NCI-H510A (cell line): ENCODE measurements at regions not wholly inside any gene's neighbourhood (a gene's known extent, or its start where the extent isn't known, plus 50 kb on each side); places are given as distances from the start of the nearest gene placed in this dataset.

Experiments
- DNase-seq: peaks from one replicate; lab custom pipeline; 2025; lab: John Stamatoyannopoulos, UW

- no peak for DNase-seq
Observed at GRCh38 chr17:77501751-77502625, 361.2 kb downstream of the SEC14L1 start.

- no peak for DNase-seq
Observed at GRCh38 chr17:77502626-77503292, 362.0 kb downstream of the SEC14L1 start.

DNA sequence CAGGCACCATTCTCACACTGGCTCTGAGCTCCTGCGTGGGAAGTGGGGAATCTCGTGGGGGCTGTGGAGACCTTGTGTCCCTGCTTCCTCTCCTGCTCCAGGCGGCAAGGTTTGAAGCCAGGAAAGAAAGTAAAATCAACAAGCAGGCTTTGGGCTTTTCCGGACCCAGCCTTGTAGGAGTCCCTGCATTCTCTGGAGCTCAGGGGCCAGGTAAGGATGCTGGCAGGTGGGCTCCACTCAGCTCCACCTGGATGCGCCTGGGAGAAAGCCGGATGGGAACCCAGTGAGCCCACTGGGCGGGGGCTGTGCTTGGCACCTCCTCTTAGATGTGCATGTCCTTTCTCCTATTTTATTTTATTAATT, 362.5 kb downstream of the SEC14L1 start:
- no peak for DNase-seq

- no peak for DNase-seq
Observed at GRCh38 chr17:77503916-77504651, 363.3 kb downstream of the SEC14L1 start.

- no peak for DNase-seq
Observed at GRCh38 chr17:77504652-77505155, 363.9 kb downstream of the SEC14L1 start.

- DNase-seq = no peak
Observed at GRCh38 chr17:77505181-77505639, 364.4 kb downstream of the SEC14L1 start.

DNA sequence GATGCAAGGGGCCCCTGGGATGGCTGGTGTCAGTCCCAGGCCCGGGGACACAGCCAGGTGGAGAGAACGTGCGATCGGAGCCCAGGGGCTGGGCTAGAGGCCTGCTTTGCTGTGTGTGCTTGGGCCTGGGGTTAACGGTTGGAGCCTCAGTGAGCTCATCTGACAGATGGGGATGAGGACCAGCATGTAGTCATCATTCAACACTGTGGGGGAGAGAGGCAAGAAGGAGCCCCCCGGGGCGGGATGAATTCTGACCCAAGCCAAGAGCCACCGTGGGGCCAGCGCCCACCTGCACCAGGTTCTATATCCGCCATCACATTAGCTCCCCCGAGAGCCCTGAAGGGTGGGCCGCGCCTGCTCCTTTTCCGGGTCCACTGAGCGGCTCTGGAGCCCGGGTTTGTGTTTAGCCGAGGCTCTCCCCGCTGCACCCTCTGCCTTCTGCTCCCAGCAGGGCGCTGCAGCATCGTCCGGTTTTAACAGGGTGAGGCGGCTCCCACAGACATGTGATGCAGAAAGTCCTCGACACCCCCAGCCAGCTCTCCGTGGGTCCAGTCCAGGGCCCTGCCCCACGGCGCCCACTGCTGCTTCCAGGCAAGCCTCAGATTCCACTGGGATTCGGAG, 365.7 kb downstream of the SEC14L1 start:
- DNase-seq = no peak

DNA sequence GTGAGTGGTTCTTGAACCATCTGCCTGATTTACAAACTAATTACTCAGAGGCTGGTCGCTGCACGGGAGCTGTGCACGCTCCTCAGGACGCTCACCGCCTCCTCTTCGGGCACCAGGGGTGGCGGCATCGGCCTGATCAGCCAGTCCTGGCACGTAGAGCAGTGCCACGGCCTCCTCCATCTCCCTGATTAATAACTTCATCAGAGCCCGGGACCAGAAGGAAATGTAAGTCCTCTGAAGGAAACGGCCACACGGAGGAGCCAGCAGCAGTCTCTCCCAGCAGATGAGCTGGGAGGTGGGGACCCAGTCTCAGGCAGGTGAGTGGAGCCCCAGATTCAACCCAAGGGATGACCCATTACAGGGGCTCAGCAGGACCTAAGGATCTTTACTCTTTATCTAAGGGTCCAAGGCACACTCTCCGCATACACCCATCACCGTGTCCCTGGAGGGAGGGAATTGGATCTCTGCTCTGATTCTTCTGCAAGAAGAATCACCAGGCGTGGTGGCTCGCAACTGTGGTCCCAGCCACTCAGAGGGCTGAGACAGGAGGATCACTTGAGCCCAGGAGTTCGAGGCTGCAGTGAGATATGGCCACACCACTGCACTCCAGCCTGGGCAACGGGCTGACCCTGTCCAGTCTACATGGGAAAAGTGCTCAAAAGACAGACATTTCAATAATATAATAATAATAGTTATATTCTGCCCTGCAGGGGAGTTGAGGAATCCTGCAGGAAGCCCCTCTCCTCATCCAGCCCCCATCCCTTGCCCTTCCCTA, 366.5 kb downstream of the SEC14L1 start:
- DNase-seq = no peak

- no peak for DNase-seq
Observed at GRCh38 chr17:77508047-77508715, 367.4 kb downstream of the SEC14L1 start.

- no peak for DNase-seq
Observed at GRCh38 chr17:77509089-77509488, 368.3 kb downstream of the SEC14L1 start.

DNA sequence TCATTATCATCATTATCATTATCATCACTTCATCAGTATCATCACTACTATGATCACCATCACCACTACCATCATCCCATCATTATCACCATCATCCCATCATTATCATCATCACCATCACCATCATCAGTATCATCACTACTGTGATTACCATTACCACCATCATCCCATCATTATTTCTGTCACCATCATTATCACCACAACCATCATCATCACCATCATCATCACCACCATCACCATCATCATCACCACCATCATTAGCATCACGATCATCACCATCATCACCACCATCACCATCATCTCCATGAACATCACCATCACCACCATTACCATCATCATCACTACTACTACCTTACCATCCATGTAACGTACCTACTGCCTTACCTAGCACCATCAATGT, 368.8 kb downstream of the SEC14L1 start:
- DNase-seq = no peak

DNA sequence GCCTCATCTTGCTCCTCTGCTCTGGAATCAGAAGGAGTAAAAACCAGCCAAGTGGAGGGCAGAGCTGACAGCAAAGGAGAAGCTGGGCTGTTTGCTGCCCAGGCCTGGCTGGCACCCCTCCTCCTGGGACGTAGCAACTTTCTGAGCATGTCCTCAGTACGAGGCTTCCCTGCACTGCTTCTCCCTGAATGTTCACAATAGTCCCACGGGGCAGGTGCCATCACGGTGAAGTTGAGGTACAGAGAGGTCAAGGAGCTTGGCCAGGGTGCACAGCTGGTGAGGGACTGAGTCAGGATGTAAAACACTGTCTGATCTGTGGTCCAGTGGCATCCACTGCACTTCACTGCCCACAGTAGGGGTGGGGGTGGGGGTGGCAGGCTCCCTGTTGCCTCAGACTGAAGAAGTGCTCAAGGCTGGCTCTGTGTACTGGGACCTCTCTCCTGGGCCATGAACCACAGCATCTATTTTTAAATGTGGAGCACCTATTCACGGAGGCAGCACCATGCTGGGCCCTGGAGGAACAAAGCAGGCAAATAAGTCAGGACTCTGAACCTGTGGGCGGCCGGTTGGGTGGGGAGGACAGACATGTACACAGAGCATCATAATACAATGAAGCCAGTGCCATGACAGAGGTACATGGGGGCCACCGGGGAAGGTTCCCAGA, 369.5 kb downstream of the SEC14L1 start:
- DNase-seq = no peak

- no peak for DNase-seq
Observed at GRCh38 chr17:77511514-77512061, 370.8 kb downstream of the SEC14L1 start.

- DNase-seq = no peak
Observed at GRCh38 chr17:77512062-77512946, 371.5 kb downstream of the SEC14L1 start.

DNA sequence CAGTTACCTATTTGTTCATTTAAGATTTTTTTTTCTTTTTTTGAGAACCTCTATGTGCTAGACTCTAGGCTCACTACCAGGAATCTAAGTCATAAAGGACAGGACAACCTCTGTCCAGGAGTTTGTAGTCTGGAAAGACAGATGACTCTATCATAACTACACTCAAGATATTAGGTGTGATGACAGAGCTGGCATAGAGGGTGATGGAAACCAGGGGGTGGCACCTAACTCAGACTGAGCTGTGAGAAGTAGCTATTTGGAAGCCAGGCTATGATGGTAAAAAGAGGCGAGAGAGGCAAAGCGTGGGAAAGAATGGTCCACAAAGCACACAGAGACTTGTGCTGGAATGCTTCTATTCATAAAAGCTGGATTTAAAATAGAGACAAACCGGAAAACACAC, 372.3 kb downstream of the SEC14L1 start:
- DNase-seq = no peak

DNA sequence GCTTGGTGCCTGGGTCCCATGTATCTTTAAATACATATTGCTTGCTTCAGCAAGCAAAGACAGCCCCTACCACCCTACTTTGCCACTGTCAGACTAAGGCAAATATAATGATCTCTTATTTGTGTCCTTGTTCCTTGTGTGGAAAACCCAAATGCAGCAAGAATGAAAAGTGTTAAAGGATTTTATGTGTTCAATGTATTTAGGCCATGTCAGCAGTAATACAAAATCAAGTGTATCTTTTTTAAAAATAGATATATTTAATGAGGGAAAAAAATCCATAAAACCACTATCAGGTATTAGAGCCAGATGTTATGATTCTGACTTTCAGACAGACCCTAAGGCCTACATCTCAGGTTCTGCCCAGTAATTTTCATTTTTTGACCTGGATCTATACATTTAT, 374.5 kb downstream of the SEC14L1 start:
- DNase-seq = no peak

DNA sequence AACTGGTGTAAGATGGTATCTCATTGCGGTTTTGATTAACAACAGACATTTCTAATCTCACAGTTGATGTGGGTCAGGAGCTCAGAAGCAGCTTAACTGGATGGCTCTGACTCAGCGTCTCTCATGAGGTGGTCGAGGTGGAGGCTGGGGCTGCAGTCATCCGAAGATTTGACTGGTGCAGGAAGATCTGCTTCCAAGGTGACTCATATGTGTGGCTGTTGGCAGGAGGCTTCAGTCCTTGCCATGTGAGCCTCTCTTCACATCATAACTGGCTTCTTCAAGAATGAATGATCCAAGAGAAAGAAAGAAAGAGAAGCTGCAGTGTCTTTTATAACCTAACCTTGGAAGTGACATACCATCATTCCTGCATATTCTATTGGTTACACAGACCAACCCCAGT, 376.1 kb downstream of the SEC14L1 start:
- no peak for DNase-seq

DNA sequence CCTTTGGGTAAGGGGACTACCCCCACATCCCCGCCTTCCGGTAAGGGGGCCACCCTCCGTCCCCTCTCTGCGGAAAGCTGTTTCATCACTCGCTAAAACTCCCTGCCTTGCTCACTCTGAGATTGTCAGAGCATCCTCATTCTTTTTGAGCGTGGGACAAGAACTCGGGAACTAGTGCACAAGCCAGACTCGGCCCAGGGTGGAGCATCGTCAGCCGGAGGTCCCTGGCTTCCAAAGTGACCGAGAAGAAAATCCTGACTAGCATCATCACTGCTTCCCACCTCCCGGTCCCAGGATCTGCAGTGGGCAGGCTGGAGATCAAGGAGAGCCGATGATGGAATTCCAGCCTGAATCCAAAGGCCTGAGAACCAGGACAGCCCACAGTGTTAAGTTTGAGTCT, 380.3 kb downstream of the SEC14L1 start:
- no peak for DNase-seq

- no peak for DNase-seq
Observed at GRCh38 chr17:77523540-77523939, 382.8 kb downstream of the SEC14L1 start.
